GM23248 (cell line): ENCODE measurements at regions not wholly inside any gene's neighbourhood (a gene's known extent, or its start where the extent isn't known, plus 50 kb on each side); places are given as distances from the start of the nearest gene placed in this dataset.

Experiments used
- EZH2 ChIP-seq: fragments of 200-600 bp; sonication (generic); IDR thresholded peaks from 2 replicates; pipeline ENCODE4 v1.6.1; 2018; ENCODE audit warnings: antibody characterized with exemption, mild to moderate bottlenecking; ENCODE audit not compliant: insufficient read depth, poor library complexity, severe bottlenecking
- EZH2phosphoT487 ChIP-seq: fragments of 200-600 bp; sonication (generic); IDR thresholded peaks from 2 replicates; pipeline ENCODE4 v1.6.1; 2018; ENCODE audit warnings: antibody characterized with exemption, moderate library complexity, mild to moderate bottlenecking, low read depth; ENCODE audit not compliant: insufficient read depth

- no peak for TF ChIP-seq EZH2
- TF ChIP-seq EZH2phosphoT487, result no peak
These were observed 88.5 kb upstream of the ADGRB3 start for GRCh38 chr6:68546620-68547019.
